SK-N-SH (cell line): ENCODE measurements at regions not wholly inside any gene's neighbourhood (a gene's known extent, or its start where the extent isn't known, plus 50 kb on each side); places are given as distances from the start of the nearest gene placed in this dataset.

Source experiments
- CTCF ChIA-PET: fragments of 300-600, 350-600 bp; formaldehyde crosslinking; extraction: SDS; loops from one replicate; lab custom pipeline; 2021; lab: Yijun Ruan, JAX
- POLR2A ChIA-PET: fragments of 350-600 bp; sonication (Branson Sonifier 250); formaldehyde crosslinking; extraction: SDS; loops from one replicate; lab custom pipeline; 2020; ENCODE audit warnings: antibody characterized with exemption, inconsistent platforms; lab: Yijun Ruan, JAX
- DNase-seq: peaks from one replicate; pipeline ENCODE4 v3.0.0; 2012
- H2AFZ ChIP-seq: fragments of 200-600 bp; sonication (generic); 2 replicates; pipeline ENCODE4 v1.8.1; 2016; ENCODE audit warnings: antibody characterized with exemption, mild to moderate bottlenecking, low read depth
- H3F3A ChIP-seq: fragments of 200-600 bp; sonication (generic); replicated peaks from 2 replicates; pipeline ENCODE3; 2016; ENCODE audit warnings: antibody characterized with exemption, mild to moderate bottlenecking; ENCODE audit not compliant: insufficient read depth
- H3K27ac ChIP-seq, 2 experiments: fragments of 200-500 bp in 1 of 2; fragments of 200-600 bp in 1 of 2; sonication (Bioruptor generic) in 1 of 2; sonication (generic), shearing (Covaris generic) in 1 of 2; 2 replicates each; pipeline versions ENCODE4 v1.5.1 to v1.6.1; 2014 to 2016; ENCODE audit warnings: low read depth in 2 of 2, inconsistent platforms in 1 of 2, low read length in 1 of 2, mild to moderate bottlenecking in 1 of 2, mixed read lengths in 1 of 2
- H3K27me3 ChIP-seq: fragments of 200-600 bp; sonication (generic), shearing (Covaris generic); 2 replicates; pipeline ENCODE4 v1.6.1; 2016; ENCODE audit warnings: mixed run types; ENCODE audit not compliant: insufficient read depth
- H3K36me3 ChIP-seq, 2 experiments: fragments of 200-500 bp in 1 of 2; fragments of 200-600 bp in 1 of 2; sonication (Bioruptor generic) in 1 of 2; sonication (generic) in 1 of 2; replicated peaks in 1 of 2; 2 replicates each; pipeline versions ENCODE3 to v1.5.1; 2014 to 2016; ENCODE audit warnings: low read length in 1 of 2, mild to moderate bottlenecking in 1 of 2; ENCODE audit not compliant: insufficient read depth in 2 of 2, control insufficient read depth in 1 of 2
- H3K4me1 ChIP-seq, 2 experiments: fragments of 200-500 bp in 1 of 2; fragments of 200-600 bp in 1 of 2; sonication (Bioruptor generic) in 1 of 2; sonication (generic), shearing (Covaris generic) in 1 of 2; 2 replicates each; pipeline versions ENCODE4 v1.5.1 to v1.6.1; 2014 to 2016; ENCODE audit warnings: low read depth in 1 of 2, low read length in 1 of 2, mixed run types in 1 of 2; ENCODE audit not compliant: insufficient read depth in 2 of 2, control insufficient read depth in 1 of 2
- H3K4me2 ChIP-seq: fragments of 200-600 bp; sonication (generic), shearing (Covaris generic); 2 replicates; pipeline ENCODE4 v1.6.1; 2017; ENCODE audit warnings: mixed run types
- H3K4me3 ChIP-seq, 2 experiments: fragments of 200-500 bp in 1 of 2; fragments of 200-600 bp in 1 of 2; sonication (Bioruptor generic) in 1 of 2; sonication (generic), shearing (Covaris generic) in 1 of 2; 2 replicates each; pipeline versions ENCODE4 v1.5.1 to v1.8.1; 2014 to 2016; ENCODE audit warnings: low read depth in 2 of 2, inconsistent platforms in 1 of 2, low read length in 1 of 2, mild to moderate bottlenecking in 1 of 2, mixed read lengths in 1 of 2, moderate library complexity in 1 of 2
- H3K79me2 ChIP-seq: fragments of 200-600 bp; sonication (generic); 2 replicates; pipeline ENCODE4 v1.8.1; 2017; ENCODE audit warnings: mild to moderate bottlenecking; ENCODE audit not compliant: insufficient read depth
- H3K9ac ChIP-seq: fragments of 200-600 bp; sonication (generic); 2 replicates; pipeline ENCODE4 v1.6.1; 2017; ENCODE audit warnings: mixed run types
- H3K9me2 ChIP-seq: fragments of 200-600 bp; sonication (generic); 2 replicates; pipeline ENCODE4 v1.6.1; 2017; ENCODE audit warnings: mixed run types
- H3K9me3 ChIP-seq: fragments of 200-600 bp; sonication (generic); 2 replicates; pipeline ENCODE4 v1.6.1; 2017; ENCODE audit warnings: mixed run types, mild to moderate bottlenecking, moderate library complexity
- H4K20me1 ChIP-seq: fragments of 200-600 bp; sonication (generic); 2 replicates; pipeline ENCODE4 v1.6.1; 2017; ENCODE audit warnings: mild to moderate bottlenecking, mixed run types; ENCODE audit not compliant: insufficient read depth
- CTCF ChIP-seq: fragments of 200-600 bp; sonication (generic); IDR thresholded peaks from 2 replicates; pipeline ENCODE4 v1.6.1; 2017; ENCODE audit warnings: antibody characterized with exemption, mild to moderate bottlenecking, moderate library complexity
- FOXJ3 ChIP-seq: sonication (generic); formaldehyde crosslinking; IDR thresholded peaks from 2 replicates; pipeline ENCODE4 v1.5.1; 2020; ENCODE audit warnings: mild to moderate bottlenecking, missing genetic modification reagents
- FOXM1 ChIP-seq: IDR thresholded peaks from 2 replicates; pipeline ENCODE4 v1.4.0; 2012; ENCODE audit warnings: low read depth, mild to moderate bottlenecking
- MAX ChIP-seq: IDR thresholded peaks from 2 replicates; pipeline ENCODE4 v1.4.0; 2012; ENCODE audit warnings: low read depth
- MEF2A ChIP-seq: IDR thresholded peaks from 2 replicates; pipeline ENCODE4 v1.4.0; 2012; ENCODE audit warnings: low read depth, borderline replicate concordance
- NRF1 ChIP-seq: IDR thresholded peaks from 2 replicates; pipeline ENCODE4 v1.6.1; 2012; ENCODE audit warnings: low read depth, mild to moderate bottlenecking, low read length
- PBX3 ChIP-seq: IDR thresholded peaks from 2 replicates; pipeline ENCODE4; 2012
- POLR2AphosphoS5 ChIP-seq: IDR thresholded peaks from 2 replicates; pipeline ENCODE4 v1.6.1; 2012; ENCODE audit warnings: low read depth, low read length
- RCOR1 ChIP-seq: fragments of 150-350 bp; IDR thresholded peaks from 2 replicates; pipeline ENCODE4 v1.6.1; 2017; ENCODE audit warnings: antibody characterized with exemption, low read length
- RFX5 ChIP-seq: IDR thresholded peaks from 2 replicates; pipeline ENCODE4 v1.6.1; 2012; ENCODE audit warnings: mild to moderate bottlenecking, improper control_type of control experiment, low read length
- RXRA ChIP-seq: IDR thresholded peaks from 2 replicates; pipeline ENCODE4 v1.4.0; 2012; ENCODE audit warnings: low read depth, mild to moderate bottlenecking, borderline replicate concordance
- SIN3A ChIP-seq: IDR thresholded peaks from 2 replicates; pipeline ENCODE4 v1.6.1; 2012; ENCODE audit warnings: low read depth, mild to moderate bottlenecking, low read length, moderate library complexity, borderline replicate concordance
- TAF1 ChIP-seq: IDR thresholded peaks from 2 replicates; pipeline ENCODE4 v1.6.1; 2012; ENCODE audit warnings: low read depth, mild to moderate bottlenecking, low read length, moderate library complexity, borderline replicate concordance
- TCF12 ChIP-seq: IDR thresholded peaks from 2 replicates; pipeline ENCODE4 v1.4.0; 2012
- TEAD4 ChIP-seq: IDR thresholded peaks from 2 replicates; pipeline ENCODE4 v1.4.0; 2012; ENCODE audit warnings: mild to moderate bottlenecking, borderline replicate concordance; ENCODE audit not compliant: insufficient read depth
- USF1 ChIP-seq: IDR thresholded peaks from 2 replicates; pipeline ENCODE4 v1.4.0; 2012; ENCODE audit warnings: low read depth, borderline replicate concordance
- YY1 ChIP-seq: IDR thresholded peaks from 2 replicates; pipeline ENCODE4 v1.4.0; 2012; ENCODE audit warnings: low read depth, mild to moderate bottlenecking
- ZBTB33 ChIP-seq: IDR thresholded peaks from 2 replicates; pipeline ENCODE4 v1.4.0; 2012; ENCODE audit warnings: low read depth, borderline replicate concordance
- WGBS: methylation state at CpG from one replicate; pipeline ENCODE4 v1.1.6; 2017; ENCODE audit warnings: low lambda C conversion rate; 5-methylcytosine and 5-hydroxymethylcytosine counted together

GRCh38 chr4:34412911-34413310, 1831.4 kb downstream of the ARAP2 start:
- H2AFZ ChIP-seq, result no peak overlapping the region
- no peaks in the 10 kb centered on the region for H3K79me2 ChIP-seq
- H3K4me3 ChIP-seq, result no peak overlapping the region
- H4K20me1 ChIP-seq, result no peaks in the 10 kb centered on the region
- no peaks in the 10 kb centered on the region for H3K36me3 ChIP-seq
- ChIA-PET POLR2A (no interaction called here), CTCF (no interaction called here)
- WGBS, result 16% methylated on average over 2 of the region's 2 CpGs
- H3F3A ChIP-seq, result no peaks in the 10 kb centered on the region
- H3K9me2 ChIP-seq, result no peaks in the 10 kb centered on the region
- no peak overlapping the region for H3K4me2 ChIP-seq
- no peaks in the 10 kb centered on the region for H3K9me3 ChIP-seq
- DNase-seq, result no peak
- H3K27ac ChIP-seq, result no peak overlapping the region
- no peaks in the 10 kb centered on the region for H3K27me3 ChIP-seq
- no peak for TF ChIP-seq NRF1
- no peak for TF ChIP-seq FOXM1
- TF ChIP-seq MEF2A, result no peak
- TF ChIP-seq PBX3, result no peak
- no peak for TF ChIP-seq CTCF
- TF ChIP-seq ZBTB33, result no peak
- no peak for TF ChIP-seq TCF12
- TF ChIP-seq FOXJ3 (CRISPR knock-in tag), result no peak
- TF ChIP-seq POLR2AphosphoS5, result no peak
- TF ChIP-seq YY1, result no peak
- no peak for TF ChIP-seq SIN3A
- TF ChIP-seq RXRA, result no peak
- no peak for TF ChIP-seq TAF1
- H3K4me1 ChIP-seq, result no peaks in the 10 kb centered on the region
- H3K9ac ChIP-seq, result no peak overlapping the region

GRCh38 chr4:34417160-34417559, 1827.2 kb downstream of the ARAP2 start:
- Histone ChIP-seq H3K4me1 (no peaks in the 10 kb centered on the region), H3K36me3 (no peaks in the 10 kb centered on the region), H4K20me1 (no peaks in the 10 kb centered on the region), H3K9ac (no peak overlapping the region), H3K9me2 (no peaks in the 10 kb centered on the region), H2AFZ (no peak overlapping the region), H3K9me3 (no peaks in the 10 kb centered on the region; the same call in 1 of the 2 replicates), H3K27me3 (no peaks in the 10 kb centered on the region), H3F3A (no peaks in the 10 kb centered on the region), H3K27ac (no peak overlapping the region), H3K79me2 (no peaks in the 10 kb centered on the region), H3K4me2 (no peak overlapping the region), H3K4me3 (no peak overlapping the region)
- 22% methylated on average over 3 of the region's 3 CpGs for WGBS
- CTCF ChIA-PET, result no interaction called here
- no peak for DNase-seq
- POLR2A ChIA-PET, result no interaction called here
- TF ChIP-seq RCOR1 (no peak), POLR2AphosphoS5 (no peak), NRF1 (no peak), MEF2A (no peak), FOXM1 (no peak), USF1 (no peak), RXRA (no peak), TEAD4 (no peak), TAF1 (no peak), MAX (no peak), PBX3 (no peak), RFX5 (no peak), CTCF (no peak)
